ENCODE measurements at regions not wholly inside any gene's neighbourhood (a gene's known extent, or its start where the extent isn't known, plus 50 kb on each side); places are given as distances from the start of the nearest gene placed in this dataset.

DNA sequence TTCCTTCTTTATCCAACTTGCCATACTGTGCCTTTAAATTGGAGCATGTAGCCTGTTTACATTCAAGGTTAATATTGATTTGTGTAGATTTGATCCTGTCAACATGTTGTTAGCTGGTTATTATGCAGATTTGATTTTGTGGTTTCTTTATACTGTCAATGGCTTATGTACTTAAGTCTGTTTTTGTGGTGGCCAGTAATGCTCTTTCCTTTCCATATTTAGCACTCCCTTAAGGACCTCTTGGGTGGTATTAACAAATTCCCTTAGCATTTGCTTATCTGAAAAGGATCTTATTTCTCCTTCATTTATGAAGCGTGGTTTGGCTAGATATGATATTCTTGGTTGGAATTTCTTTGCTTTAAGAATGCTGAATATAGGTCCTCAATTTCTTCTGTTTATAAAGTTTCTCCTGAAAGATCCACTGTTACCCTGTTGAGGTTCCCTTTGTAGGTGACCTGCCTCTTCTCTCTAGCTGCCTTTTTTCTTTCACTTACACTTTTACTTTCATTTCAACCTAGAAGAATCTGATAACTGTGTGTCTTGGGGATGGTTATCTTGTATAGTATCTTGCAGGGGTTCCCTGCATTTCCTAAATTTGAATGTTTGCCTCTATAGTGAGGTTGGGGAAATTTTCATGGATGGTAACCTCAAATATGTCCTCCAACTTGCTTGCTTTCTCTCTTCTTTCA lies 86.9 kb upstream of the NEGR1 start:
- Histone ChIP-seq H3K27me3 (ENCODE audit: insufficient read depth, low read depth, low read length) (no peaks in the 10 kb centered on the region), H3K4me3 (ENCODE audit: low read length) (no peak overlapping the region), H3K79me2 (replicated peaks; ENCODE audit: insufficient read depth, low read length) (no peaks in the 10 kb centered on the region), H3K4me2 (ENCODE audit: low read length) (no peak overlapping the region), H3K9ac (ENCODE audit: low read length) (no peak overlapping the region), H3K9me2 (ENCODE audit: insufficient read depth, low read length) (no peaks in the 10 kb centered on the region), H3K9me3 (ENCODE audit: low read length) (no peaks in the 10 kb centered on the region), H3K36me3 (ENCODE audit: insufficient read depth, low read length) (no peaks in the 10 kb centered on the region), H3F3A (ENCODE audit: insufficient read depth, low read length, poor library complexity, severe bottlenecking) (no peaks in the 10 kb centered on the region), H3K27ac (ENCODE audit: low read length) (no peak overlapping the region), H2AFZ (ENCODE audit: low read depth, low read length) (no peak overlapping the region), H4K20me1 (ENCODE audit: insufficient read depth) (no peaks in the 10 kb centered on the region)
- TF ChIP-seq, protein P1, sequence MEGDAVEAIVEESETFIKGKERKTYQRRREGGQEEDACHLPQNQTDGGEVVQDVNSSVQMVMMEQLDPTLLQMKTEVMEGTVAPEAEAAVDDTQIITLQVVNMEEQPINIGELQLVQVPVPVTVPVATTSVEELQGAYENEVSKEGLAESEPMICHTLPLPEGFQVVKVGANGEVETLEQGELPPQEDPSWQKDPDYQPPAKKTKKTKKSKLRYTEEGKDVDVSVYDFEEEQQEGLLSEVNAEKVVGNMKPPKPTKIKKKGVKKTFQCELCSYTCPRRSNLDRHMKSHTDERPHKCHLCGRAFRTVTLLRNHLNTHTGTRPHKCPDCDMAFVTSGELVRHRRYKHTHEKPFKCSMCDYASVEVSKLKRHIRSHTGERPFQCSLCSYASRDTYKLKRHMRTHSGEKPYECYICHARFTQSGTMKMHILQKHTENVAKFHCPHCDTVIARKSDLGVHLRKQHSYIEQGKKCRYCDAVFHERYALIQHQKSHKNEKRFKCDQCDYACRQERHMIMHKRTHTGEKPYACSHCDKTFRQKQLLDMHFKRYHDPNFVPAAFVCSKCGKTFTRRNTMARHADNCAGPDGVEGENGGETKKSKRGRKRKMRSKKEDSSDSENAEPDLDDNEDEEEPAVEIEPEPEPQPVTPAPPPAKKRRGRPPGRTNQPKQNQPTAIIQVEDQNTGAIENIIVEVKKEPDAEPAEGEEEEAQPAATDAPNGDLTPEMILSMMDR (IDR thresholded peaks at IDR 0.05; ENCODE audit: poor library complexity, severe bottlenecking), result no peak
- TF ChIP-seq, protein P2, sequence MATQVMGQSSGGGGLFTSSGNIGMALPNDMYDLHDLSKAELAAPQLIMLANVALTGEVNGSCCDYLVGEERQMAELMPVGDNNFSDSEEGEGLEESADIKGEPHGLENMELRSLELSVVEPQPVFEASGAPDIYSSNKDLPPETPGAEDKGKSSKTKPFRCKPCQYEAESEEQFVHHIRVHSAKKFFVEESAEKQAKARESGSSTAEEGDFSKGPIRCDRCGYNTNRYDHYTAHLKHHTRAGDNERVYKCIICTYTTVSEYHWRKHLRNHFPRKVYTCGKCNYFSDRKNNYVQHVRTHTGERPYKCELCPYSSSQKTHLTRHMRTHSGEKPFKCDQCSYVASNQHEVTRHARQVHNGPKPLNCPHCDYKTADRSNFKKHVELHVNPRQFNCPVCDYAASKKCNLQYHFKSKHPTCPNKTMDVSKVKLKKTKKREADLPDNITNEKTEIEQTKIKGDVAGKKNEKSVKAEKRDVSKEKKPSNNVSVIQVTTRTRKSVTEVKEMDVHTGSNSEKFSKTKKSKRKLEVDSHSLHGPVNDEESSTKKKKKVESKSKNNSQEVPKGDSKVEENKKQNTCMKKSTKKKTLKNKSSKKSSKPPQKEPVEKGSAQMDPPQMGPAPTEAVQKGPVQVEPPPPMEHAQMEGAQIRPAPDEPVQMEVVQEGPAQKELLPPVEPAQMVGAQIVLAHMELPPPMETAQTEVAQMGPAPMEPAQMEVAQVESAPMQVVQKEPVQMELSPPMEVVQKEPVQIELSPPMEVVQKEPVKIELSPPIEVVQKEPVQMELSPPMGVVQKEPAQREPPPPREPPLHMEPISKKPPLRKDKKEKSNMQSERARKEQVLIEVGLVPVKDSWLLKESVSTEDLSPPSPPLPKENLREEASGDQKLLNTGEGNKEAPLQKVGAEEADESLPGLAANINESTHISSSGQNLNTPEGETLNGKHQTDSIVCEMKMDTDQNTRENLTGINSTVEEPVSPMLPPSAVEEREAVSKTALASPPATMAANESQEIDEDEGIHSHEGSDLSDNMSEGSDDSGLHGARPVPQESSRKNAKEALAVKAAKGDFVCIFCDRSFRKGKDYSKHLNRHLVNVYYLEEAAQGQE (IDR thresholded peaks at IDR 0.05; ENCODE audit: borderline replicate concordance), result no peak
- TF ChIP-seq MXI1 (conservative IDR thresholded peaks at IDR 0.05; ENCODE audit: poor library complexity, severe bottlenecking) (no peak), EZH2 (IDR thresholded peaks at IDR 0.05; ENCODE audit: borderline replicate concordance, insufficient read depth, low read length, poor library complexity, severe bottlenecking) (no peak), SMC3 (conservative IDR thresholded peaks at IDR 0.05; ENCODE audit: poor library complexity) (no peak), RAD21 (conservative IDR thresholded peaks at IDR 0.05) (no peak), EP300 (conservative IDR thresholded peaks at IDR 0.05; ENCODE audit: poor library complexity, severe bottlenecking) (no peak), POLR2AphosphoS5 (IDR thresholded peaks at IDR 0.05) (no peak), TAF1 (IDR thresholded peaks at IDR 0.05; ENCODE audit: low read depth) (no peak)

DNA sequence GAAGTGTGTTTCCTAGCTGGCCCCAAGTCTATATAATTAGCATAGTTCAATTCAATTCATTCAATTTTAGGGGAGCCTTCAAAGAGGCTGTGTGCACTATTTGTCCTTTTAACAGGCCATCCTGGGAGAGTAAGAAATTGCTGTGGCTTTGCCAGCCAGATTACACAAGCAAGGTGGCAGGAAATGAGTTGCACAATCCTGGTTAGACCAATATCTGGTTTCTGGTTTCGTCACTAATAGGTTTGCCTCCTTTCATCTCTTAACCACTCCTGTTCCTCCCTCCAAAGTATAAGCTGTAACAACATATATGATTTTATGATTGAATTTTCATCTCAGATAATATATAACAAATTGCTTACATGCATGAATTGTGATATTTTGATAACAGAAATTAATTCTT lies 84.1 kb upstream of the NEGR1 start:
- Histone ChIP-seq H3K9me2 (ENCODE audit: insufficient read depth, low read length) (no peaks in the 10 kb centered on the region), H3K79me2 (replicated peaks; ENCODE audit: insufficient read depth, low read length) (no peaks in the 10 kb centered on the region), H3K27ac (ENCODE audit: low read length) (no peak overlapping the region), H3K9me3 (ENCODE audit: low read length) (no peaks in the 10 kb centered on the region), H2AFZ (ENCODE audit: low read depth, low read length) (no peak overlapping the region), H3K27me3 (ENCODE audit: insufficient read depth, low read depth, low read length) (no peaks in the 10 kb centered on the region), H4K20me1 (ENCODE audit: insufficient read depth) (no peaks in the 10 kb centered on the region), H3F3A (ENCODE audit: insufficient read depth, low read length, poor library complexity, severe bottlenecking) (no peaks in the 10 kb centered on the region), H3K4me3 (ENCODE audit: low read length) (no peak overlapping the region), H3K9ac (ENCODE audit: low read length) (no peak overlapping the region), H3K4me2 (ENCODE audit: low read length) (no peak overlapping the region), H3K36me3 (ENCODE audit: insufficient read depth, low read length) (no peaks in the 10 kb centered on the region)
- no peak for TF ChIP-seq EP300 (conservative IDR thresholded peaks at IDR 0.05; ENCODE audit: poor library complexity, severe bottlenecking)
- TF ChIP-seq TAF1 (IDR thresholded peaks at IDR 0.05; ENCODE audit: low read depth), result no peak
